Astrocyte of the spinal cord (primary cell): ENCODE measurements at regions not wholly inside any gene's neighbourhood (a gene's known extent, or its start where the extent isn't known, plus 50 kb on each side); places are given as distances from the start of the nearest gene placed in this dataset.
"Not testable (repeated sequence)": the region's sequence is repeated elsewhere in the genome, so short reads cannot be mapped to it uniquely, and the experiment has no call there.

ENCODE experiments used
- DNase-seq: peaks from one replicate; pipeline ENCODE4 v3.0.0; 2011; ENCODE audit warnings: low read depth, low spot score
- H3K4me3 ChIP-seq: 2 replicates; pipeline ENCODE4 v1.5.1; 2011; ENCODE audit warnings: low read depth, mild to moderate bottlenecking, low read length, moderate library complexity
- in situ Hi-C: cut with HindIII; loops from 2 replicates; pipeline ENCODE4 v1.10.0; 2017; ENCODE audit warnings: low sequenced_read_pairs

DNA sequence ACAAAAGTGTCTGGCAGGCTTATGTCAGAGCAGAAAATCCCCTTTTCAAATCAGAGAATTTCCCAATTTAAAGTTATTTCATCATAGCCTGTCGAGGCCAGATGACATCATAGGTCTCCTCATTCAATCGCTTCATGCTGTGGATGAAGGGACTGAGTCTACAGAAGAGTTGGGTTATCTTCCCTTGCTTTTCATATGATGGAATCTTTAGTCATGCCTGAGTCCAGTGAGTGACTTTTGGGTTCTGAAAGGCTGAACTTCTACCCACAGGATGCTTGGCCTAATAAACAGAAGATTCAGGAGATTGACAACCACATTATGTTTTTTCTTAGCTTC is 357.0 kb upstream of the SPATA31A3 start:
- DNase-seq, in situ Hi-C loops, H3K4me3 ChIP-seq: not testable (repeated sequence)

DNA sequence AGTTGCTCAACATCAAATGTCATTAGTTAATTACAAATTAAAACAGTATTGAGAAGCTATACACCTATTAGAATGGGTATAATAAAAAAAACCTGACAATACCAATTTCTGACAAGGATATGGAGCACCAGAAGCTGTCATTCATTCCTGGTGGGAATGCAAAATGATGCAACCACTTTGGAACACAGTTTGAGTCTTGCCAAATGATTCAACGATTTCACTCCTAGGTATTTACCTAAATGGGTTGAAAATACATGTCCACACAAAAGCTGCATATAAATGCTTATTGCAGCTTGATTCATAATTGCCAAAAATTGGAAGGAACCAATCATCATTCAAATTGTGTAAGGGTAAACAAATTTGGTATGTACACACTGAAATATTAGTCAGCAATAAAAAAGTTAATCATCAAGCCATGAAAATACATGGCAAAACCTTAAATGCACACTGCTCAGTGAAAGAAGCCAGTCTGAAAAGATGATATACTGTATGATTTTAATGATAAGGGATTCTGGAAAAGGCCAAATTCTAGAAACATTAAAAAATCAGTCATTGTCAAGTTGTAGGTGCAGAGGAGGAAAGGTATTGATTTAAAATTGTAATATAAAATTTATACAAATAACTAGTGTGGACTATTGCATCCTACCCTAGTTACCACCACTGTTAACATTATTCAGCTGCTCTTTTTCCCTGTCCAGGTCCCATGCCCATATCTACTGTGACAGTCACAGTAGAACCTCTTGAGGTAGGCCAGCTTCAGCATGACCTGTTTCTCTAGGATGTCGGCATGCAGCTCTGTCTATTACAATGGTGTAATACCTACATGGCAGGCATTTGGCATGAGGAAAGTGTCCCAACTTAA is 356.4 kb upstream of the SPATA31A3 start:
- in situ Hi-C loops, DNase-seq, H3K4me3 ChIP-seq: not testable (repeated sequence)

DNA sequence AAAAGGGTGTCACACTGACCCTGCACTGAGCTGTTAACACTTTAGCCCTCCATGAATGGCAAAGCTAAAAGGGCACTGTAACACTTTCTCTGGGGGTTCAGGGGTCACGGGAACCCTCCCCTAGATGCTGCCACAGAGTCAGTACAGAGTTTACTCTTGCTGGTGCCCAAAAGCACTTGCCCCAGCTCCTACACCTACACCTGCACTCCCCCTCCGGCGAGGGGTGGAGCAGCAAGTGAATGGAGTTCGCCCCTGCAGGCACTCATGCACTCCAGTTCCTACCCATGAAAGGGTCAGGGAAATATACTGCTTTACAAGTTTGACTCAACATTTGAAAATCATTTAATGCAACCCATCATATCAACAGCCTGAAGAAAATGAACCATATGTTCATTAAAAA is 355.7 kb upstream of the SPATA31A3 start:
- in situ Hi-C loops, result not testable (repeated sequence)

DNA sequence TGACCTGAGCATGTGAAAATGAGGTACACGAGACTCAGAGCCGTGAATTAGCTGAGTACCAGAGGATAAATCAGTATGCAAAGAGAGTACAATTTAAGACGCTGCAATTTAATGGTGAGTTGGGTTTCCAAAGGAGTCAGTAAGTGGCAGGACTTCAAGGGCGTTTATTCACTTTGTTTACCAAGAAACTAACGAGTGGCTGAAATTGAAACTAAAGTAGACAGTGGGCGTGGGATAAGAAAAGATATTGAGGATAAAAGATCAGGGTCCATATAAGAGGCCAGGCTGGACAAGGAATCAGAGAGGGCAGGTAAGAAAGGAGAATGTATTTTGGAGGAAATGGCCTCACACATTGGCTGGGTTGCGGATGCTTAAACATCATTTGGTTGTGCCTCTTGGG is 346.9 kb upstream of the SPATA31A3 start:
- DNase-seq, H3K4me3 ChIP-seq, in situ Hi-C loops: not testable (repeated sequence)

More for the DNA sequence above, 355.7 kb upstream of the SPATA31A3 start:
- DNase-seq, H3K4me3 ChIP-seq: not testable (repeated sequence)

DNA sequence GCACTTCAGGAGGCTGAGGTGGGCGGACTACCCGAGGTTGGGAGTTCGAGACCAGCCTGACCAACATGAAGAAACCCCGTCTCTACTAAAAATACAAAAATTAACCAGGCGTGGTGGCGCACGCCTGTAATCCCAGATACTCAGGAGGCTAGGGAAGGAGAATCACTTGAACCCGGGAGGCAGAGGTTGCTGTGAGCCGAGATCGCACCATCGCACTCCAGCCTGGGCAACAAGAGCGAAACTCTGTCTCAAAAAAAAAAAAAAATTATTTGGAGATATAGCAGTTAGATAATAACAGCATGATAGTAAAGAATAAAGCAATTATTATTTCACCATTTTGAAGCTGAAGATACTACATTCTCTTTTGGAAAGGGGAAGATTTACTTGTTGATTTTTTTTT is 345.9 kb upstream of the SPATA31A3 start:
- H3K4me3 ChIP-seq, in situ Hi-C loops, DNase-seq: not testable (repeated sequence)

DNA sequence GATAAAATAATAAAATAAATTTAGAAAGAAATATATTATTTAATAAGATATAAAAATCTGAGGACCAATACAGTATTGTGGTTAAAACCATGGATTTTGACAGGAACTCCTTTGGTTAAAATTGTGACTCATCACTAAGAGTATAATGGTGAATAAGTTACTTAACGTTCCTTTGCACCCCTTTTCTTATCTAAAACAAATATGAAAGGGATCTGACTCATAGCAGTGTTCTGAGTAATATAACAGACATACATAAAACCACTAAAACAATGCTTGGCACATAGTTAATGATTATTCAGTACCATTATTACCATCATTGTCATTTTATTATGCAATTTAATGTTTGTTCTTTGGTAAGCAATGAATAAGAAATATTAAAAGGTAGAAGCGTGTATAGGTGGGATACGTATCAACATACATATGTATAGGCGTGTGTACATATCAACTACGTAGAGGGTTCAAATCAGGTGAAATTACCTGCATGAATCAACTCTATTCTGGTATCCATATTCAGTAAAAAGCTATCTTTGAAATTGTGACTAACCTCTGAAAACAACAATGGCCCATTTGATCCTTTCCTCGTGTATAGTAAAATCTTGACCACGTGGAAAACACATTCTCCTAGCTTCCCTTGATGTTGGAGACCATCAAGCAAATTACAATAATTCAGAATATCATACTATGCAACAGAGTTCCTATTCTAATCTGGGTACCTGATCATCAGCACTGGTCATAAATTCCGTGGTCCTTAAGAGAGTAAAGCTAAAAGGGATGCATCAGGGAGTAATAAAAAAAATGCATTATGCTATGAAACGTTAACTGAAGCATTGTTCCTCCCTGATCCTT is 342.6 kb upstream of the SPATA31A3 start:
- H3K4me3 ChIP-seq, in situ Hi-C loops, DNase-seq: not testable (repeated sequence)

DNA sequence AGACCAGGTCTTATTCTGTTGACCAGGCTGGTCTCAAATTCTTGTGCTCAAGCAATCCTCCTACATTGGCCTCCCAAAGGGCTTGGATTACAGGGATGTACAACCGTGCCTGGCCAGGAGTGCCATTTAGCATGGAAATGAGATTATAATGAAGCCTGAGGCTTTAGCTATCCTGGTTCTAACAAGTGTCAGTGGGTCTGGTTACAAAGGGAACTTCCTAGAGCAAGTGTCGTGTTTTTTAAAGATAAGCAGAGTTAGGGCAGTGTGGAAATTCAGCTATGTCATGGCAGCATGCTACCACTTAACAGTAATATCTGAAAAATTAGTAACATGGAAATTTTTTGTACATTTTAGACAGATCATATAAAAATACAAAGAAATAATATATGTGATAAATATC is 339.3 kb upstream of the SPATA31A3 start:
- in situ Hi-C loops, H3K4me3 ChIP-seq, DNase-seq: not testable (repeated sequence)

DNA sequence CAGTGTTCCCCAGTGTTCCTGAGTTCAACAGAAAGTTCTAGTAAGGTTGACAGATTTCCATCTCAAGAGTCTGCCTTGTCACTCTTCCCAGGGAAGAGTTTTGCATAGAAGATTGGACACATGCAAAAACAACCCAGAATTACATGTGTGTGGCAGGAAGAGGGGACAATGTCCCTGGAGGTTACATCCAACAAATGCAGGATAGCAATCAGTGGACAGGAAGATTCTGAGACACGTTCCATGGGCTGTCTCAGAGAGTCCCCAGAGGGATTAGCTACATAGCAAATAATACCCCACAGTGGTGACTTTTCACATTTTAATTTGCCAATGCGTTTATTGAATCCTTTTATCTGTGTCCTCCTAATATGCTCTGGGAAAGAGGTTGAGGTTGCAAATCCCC is 321.1 kb upstream of the SPATA31A3 start:
- DNase-seq, H3K4me3 ChIP-seq, in situ Hi-C loops: not testable (repeated sequence)

DNA sequence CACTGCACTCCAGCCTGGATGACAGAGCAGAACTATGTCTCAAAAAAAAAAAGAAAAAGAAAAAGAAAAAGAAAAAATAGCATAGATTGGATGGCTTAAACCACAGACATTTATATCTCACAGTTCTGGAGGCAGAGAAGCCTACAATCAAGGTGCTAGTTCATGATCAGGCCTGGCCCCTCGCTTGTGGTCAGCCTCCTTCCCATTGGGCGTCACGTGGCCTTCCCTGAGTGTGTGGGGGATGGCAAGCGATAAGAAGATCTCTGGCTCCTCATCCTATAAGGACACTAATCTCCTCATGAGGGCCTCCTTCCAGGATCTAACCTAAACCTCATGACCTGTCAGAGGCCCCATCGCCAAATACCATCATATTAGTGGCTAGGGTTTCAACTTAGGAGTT is 320.2 kb upstream of the SPATA31A3 start:
- in situ Hi-C loops, H3K4me3 ChIP-seq, DNase-seq: not testable (repeated sequence)

DNA sequence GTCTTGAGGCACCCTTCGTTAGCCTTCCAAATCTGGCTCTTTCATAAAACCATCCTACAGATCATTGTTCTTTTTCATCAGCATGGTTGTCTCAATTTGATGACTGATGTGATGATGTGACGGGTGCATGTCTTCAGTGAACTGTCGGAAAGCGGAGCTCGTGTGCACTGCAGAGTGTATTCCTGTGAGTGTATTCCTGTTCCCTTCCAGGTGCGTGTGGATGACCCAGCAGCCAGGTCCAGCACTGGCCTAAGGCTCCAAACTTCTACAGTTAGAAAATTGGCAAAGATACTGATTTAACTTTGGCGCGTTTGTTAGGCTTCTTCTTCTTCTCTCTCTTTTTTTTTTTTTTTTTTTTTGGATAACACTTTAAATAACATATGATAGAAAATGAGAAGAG is 314.8 kb upstream of the SPATA31A3 start:
- DNase-seq, H3K4me3 ChIP-seq, in situ Hi-C loops: not testable (repeated sequence)

DNA sequence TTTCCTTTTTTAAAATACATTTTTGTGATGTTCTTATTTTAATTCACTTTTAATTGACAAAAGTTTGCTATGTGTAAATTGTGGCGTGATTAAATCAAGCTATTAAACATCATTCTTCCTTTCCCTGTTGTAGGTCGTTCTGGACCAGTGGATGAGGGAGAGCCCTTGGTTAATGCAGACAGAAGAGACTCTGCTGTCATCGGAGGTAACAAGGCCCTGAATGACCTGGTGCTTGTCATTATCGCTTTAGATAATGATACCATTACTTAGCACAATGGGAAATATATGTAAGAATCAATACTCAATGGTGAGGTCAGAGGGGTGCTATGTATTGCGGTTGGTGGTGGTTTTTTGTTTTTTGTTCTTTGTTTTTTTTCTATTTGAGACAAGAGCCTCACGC is 296.4 kb upstream of the SPATA31A3 start:
- DNase-seq, H3K4me3 ChIP-seq, in situ Hi-C loops: not testable (repeated sequence)

DNA sequence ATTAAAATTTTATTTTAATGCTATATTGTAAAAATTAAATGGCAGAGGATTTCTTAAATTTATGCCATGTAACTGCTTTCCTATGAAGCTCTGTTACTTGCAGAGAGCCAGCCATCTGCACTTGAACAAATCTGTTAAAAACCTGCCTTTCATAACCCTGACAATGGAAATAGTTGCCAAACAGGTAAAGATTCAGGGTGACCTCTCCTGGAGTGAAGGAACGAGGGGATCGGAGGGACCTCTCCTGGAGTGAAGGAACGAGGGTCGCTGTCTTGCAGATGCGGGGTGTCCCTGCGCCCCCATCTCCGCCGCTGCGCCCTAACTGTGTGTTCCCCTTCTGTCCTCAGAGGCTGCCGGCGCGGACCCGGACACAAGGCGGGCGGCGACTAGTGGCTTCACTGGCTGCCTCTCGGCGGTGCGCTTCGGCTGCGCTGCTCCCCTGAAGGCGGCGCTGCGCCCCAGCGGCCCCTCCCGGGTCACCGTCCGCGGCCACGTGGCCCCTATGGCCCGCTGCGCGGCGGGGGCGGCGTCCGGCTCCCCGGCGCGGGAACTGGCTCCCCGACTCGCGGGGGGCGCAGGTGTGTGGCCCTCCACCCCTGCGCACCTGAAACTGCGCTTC is 295.9 kb upstream of the SPATA31A3 start:
- H3K4me3 ChIP-seq, in situ Hi-C loops, DNase-seq: not testable (repeated sequence)

DNA sequence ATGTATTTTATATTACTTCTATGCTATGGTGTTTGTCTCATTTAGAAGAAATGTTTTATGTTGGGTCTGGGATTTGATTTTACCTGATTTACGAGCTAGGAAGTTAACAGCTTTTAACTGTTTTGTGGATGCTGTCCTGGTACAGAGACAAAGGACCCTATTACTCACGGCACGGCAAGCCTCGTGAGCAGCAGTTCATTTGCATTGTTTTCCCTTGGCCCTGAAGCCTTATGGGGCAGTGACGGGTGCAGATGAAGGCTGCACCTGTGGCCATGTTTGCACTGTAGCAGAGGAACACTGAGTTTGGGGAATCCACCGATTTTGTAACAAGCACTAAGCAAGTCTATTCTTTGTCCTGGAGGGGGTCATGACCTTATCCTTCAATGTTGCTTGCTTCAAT is 291.9 kb upstream of the SPATA31A3 start:
- H3K4me3 ChIP-seq, in situ Hi-C loops, DNase-seq: not testable (repeated sequence)

DNA sequence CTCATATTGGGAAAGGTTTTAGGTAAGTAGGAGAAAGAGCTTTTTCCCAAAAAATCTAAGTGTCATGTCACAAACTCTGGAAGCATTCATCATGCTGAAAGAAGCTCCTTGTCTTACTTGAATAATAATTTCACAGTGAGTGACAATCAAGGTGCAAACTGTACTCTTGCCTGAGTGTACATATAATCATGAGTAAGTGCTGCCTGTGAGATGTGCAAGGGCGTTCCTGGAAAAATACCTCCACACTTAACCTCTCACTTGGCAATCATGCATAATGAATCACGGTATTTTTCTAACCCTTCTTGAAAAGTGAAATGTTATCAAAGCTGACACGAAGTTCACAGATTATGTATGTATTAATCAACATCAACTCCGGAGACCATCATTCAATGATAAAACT is 289.2 kb upstream of the SPATA31A3 start:
- DNase-seq, in situ Hi-C loops, H3K4me3 ChIP-seq: not testable (repeated sequence)

DNA sequence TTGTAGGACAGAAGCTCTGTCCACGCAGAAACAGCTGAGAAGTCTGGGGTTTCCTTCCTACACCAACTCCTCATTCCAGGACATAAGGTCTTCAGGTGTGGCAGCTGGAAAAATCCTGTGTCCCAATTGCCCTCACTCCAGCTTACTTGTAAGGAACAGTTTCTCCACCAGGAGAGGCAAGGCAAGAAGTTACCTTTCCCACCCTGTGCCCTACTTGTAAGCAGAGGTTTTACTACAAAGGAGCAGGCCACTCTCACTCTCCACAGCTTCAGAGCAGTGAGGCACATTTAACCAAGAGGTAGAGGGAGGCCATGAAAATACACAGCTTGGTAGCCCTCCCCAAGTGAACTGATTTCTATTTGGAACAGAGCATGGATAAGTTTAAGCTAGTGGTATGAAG is 277.3 kb upstream of the SPATA31A3 start:
- in situ Hi-C loops, H3K4me3 ChIP-seq: not testable (repeated sequence)

DNA sequence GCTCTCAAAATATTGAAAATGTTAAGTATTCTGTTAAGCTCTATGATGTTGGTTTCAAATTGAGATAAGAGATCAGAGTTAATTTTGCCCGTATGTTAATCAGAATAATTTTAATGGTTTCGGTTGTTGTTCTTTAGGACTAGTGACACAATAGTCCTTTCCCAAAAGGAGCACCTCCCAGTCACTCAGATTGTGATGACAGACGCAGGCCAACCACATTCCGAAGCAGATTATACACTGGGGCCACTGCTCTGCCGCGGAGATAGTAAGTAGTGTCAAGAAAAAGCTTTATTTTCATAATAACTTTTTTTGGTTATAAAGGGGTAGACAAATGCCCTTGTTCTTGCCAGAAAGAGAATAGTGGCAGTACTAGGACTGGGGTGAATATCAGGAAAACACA is 265.5 kb upstream of the SPATA31A3 start:
- H3K4me3 ChIP-seq, in situ Hi-C loops, DNase-seq: not testable (repeated sequence)

More for the DNA sequence above, 277.3 kb upstream of the SPATA31A3 start:
- not testable (repeated sequence) for DNase-seq

DNA sequence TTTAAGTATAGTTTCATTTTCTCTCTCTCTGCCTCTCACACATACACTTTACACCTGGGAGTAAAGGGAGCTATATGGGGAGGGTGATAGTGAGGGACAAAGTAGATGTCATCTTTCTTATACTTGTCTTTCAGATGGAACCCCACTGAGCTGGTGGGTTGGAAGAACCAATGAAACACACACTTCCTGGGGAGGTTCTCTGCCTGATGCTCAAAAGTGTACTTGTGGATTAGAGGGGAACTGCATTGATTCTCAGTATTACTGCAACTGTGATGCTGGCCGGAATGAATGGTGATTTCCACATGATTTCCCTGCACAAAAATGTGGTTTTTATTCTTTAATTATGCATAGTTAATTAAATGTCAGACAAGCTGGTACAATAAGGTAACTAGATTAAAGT is 256.6 kb upstream of the SPATA31A3 start:
- H3K4me3 ChIP-seq, DNase-seq, in situ Hi-C loops: not testable (repeated sequence)
